GM18511 (cell line): ENCODE measurements at regions not wholly inside any gene's neighbourhood (a gene's known extent, or its start where the extent isn't known, plus 50 kb on each side); places are given as distances from the start of the nearest gene placed in this dataset.
"Not testable (repeated sequence)": the region's sequence is repeated elsewhere in the genome, so short reads cannot be mapped to it uniquely, and the experiment has no call there.

Source experiments
- ATAC-seq: cut with Tn5 transposase; IDR thresholded peaks from one replicate; pipeline ENCODE4 v1.9.1; 2021; ENCODE audit warnings: mild to moderate bottlenecking, moderate library complexity; ENCODE audit not compliant: unreplicated experiment

- ATAC-seq, result peak; percentile 68
These were observed 76.3 kb upstream of the CUX1 start for GRCh38 chr7:101740981-101741725.

GRCh38 chr7:101743241-101743994 is 74.0 kb upstream of the CUX1 start:
- ATAC-seq, result peak; percentile 44

GRCh38 chr7:101743995-101744360 is 73.4 kb upstream of the CUX1 start:
- no peak for ATAC-seq

- no peak for ATAC-seq
These were observed 72.8 kb upstream of the CUX1 start for GRCh38 chr7:101744588-101744987.

- no peak for ATAC-seq
These were observed 71.1 kb upstream of the CUX1 start for GRCh38 chr7:101746314-101746713.

GRCh38 chr7:101747053-101747878 is 70.2 kb upstream of the CUX1 start:
- ATAC-seq, result no peak

GRCh38 chr7:101747879-101748345 is 69.5 kb upstream of the CUX1 start:
- ATAC-seq, result no peak

GRCh38 chr7:101749891-101750290 is 67.5 kb upstream of the CUX1 start:
- no peak for ATAC-seq

GRCh38 chr7:101753316-101753715 is 64.1 kb upstream of the CUX1 start:
- ATAC-seq, result no peak

- ATAC-seq, result no peak
These were observed 62.8 kb upstream of the CUX1 start for GRCh38 chr7:101754424-101755159.

- no peak for ATAC-seq
These were observed 59.5 kb upstream of the CUX1 start for GRCh38 chr7:101757879-101758278.

- not testable (repeated sequence) for ATAC-seq
These were observed 58.9 kb upstream of the CUX1 start for GRCh38 chr7:101758519-101758918.

GRCh38 chr7:101764221-101764620 is 53.2 kb upstream of the CUX1 start:
- ATAC-seq, result no peak

- ATAC-seq, result no peak
These were observed 49.9 kb upstream of the CUX1 start for GRCh38 chr7:101767544-101767943.
